ENCODE measurements at regions not wholly inside any gene's neighbourhood (a gene's known extent, or its start where the extent isn't known, plus 50 kb on each side); places are given as distances from the start of the nearest gene placed in this dataset.
"Not testable (repeated sequence)": the region's sequence is repeated elsewhere in the genome, so short reads cannot be mapped to it uniquely, and the experiment has no call there.

DNA sequence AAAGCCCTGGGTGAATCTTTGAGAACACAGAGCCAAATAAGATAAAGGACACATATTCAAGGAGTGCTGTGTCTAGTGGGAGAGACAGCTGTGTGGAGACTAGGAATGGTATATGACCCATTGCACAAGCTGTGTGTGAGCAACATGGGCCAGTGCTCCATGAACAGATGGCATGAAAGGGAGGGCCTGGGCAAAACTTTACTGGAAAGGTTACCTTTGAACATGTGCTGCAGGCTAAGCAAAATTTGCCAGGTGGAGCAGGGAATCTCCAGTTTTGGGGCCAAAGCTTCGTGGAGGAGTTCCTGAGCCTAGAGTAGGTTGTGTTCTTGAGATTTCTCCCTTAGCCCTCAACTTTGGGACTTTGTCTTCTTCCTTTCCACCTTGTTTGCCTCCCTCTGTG is 446.1 kb upstream of the PROX1 start:
- TF ChIP-seq, protein P1, sequence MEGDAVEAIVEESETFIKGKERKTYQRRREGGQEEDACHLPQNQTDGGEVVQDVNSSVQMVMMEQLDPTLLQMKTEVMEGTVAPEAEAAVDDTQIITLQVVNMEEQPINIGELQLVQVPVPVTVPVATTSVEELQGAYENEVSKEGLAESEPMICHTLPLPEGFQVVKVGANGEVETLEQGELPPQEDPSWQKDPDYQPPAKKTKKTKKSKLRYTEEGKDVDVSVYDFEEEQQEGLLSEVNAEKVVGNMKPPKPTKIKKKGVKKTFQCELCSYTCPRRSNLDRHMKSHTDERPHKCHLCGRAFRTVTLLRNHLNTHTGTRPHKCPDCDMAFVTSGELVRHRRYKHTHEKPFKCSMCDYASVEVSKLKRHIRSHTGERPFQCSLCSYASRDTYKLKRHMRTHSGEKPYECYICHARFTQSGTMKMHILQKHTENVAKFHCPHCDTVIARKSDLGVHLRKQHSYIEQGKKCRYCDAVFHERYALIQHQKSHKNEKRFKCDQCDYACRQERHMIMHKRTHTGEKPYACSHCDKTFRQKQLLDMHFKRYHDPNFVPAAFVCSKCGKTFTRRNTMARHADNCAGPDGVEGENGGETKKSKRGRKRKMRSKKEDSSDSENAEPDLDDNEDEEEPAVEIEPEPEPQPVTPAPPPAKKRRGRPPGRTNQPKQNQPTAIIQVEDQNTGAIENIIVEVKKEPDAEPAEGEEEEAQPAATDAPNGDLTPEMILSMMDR (IDR thresholded peaks at IDR 0.05; ENCODE audit: control insufficient read depth, insufficient read depth, low read depth, low read length, missing control alignments): no peak
- DNase-seq (ENCODE audit: low read depth): no peak
- H3K4me3 ChIP-seq (ENCODE audit: control insufficient read depth, low read depth, low read length): no peak overlapping the region

DNA sequence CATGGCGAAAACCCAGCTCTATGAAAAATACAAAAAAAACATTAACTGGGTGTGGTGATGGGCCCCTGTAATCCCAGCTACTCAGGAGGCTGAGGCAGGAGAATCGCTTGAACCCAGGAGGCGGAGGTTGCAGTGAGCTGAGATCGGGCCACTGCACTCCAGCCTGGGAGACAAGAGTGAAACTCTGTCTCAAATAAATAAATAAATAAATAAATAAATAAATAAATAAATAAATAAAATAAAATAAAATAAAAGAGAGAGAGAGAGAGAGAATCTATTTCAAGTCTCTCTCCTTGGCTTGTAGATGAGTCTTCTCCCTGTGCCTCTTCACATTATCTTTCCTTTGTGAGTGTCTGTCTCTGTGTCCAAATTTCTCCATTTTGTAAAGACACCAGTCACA is 442.6 kb upstream of the PROX1 start:
- not testable (repeated sequence) for DNase-seq (ENCODE audit: low read depth); H3K4me3 ChIP-seq (ENCODE audit: control insufficient read depth, low read depth, low read length)

DNA sequence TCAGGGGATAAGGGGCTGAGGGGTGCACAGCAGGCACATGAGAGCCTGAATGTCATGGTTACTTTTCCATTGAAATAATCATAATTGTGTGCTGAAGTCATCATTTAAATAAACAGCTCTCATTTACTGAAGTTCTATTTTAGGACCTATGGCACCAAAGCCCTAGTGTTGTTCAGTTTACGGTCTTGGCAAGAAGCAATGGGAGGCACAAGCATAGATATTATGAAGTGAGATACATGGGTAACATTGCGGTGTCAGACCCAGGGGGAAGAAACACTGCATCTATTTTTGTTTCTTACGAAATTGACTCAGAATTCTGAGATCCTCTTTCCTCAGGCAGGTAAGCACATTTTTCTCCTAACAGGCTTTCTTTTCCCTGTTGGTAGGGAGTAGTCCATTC is 437.8 kb upstream of the PROX1 start:
- TF ChIP-seq, protein P1 (IDR thresholded peaks at IDR 0.05; ENCODE audit: control insufficient read depth, insufficient read depth, low read depth, low read length, missing control alignments): no peak
- no peak overlapping the region for H3K4me3 ChIP-seq (ENCODE audit: control insufficient read depth, low read depth, low read length)
- no peak for DNase-seq (ENCODE audit: low read depth)

DNA sequence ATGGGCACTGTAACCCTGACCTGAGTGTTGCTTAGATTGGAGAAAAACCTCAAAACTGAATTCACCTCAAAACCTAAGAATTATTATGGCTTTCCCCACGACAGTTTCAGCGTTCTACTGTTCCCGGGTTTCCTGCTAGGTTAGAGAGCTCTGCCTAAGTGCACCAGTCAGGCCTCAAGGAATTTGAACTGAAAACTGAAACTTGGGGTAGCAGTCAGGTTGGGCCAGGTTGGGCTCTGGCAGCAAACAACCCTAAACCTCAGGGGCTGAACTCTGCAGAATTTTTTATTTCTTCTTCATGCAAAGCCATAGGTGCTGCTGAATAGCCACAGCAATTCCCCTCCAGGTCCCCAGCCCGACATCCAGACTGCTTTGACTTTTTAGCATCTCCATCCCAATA is 437.0 kb upstream of the PROX1 start:
- no peak overlapping the region for H3K4me3 ChIP-seq (ENCODE audit: control insufficient read depth, low read depth, low read length)
- no peak for DNase-seq (ENCODE audit: low read depth)
- TF ChIP-seq, protein P1 (IDR thresholded peaks at IDR 0.05; ENCODE audit: control insufficient read depth, insufficient read depth, low read depth, low read length, missing control alignments): no peak

DNA sequence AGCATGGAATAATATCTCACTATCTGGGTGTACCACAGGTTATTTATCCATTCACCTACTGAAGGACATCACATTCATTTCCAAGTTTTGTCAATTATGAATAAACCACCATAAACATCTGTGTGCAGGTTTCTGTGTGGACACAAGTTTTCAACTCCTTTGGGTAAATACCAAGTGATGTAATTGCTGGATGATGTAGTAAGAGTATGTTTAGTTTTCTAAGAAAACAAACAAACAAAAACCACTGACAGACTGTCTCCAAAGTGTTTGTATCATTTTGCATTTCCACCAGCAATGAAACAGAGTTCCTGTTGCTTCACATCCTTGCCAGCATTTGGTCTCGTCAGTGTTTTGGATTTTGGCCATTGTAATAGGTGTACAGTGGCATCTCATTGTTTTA is 435.7 kb upstream of the PROX1 start:
- TF ChIP-seq, protein P1 (IDR thresholded peaks at IDR 0.05; ENCODE audit: control insufficient read depth, insufficient read depth, low read depth, low read length, missing control alignments): no peak

DNA sequence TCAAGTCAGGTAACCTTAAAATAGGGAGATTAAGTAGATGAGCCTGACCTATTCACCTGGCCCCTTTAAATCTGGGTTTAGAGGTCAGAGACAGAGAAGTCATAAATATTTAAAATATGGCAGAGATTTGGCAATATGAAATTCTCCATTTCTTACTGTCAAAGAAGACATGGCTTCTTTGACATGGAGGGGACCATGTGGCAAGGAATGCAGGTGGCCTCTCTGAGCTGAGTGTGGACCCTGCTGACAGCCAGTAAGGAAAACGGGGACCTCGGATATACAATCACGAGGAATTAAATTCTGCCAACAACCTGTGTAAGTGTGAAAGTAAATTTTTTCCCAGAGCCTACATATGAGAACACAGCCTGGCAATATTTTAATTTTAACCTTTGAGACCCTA is 427.5 kb upstream of the PROX1 start:
- TF ChIP-seq, protein P1 (IDR thresholded peaks at IDR 0.05; ENCODE audit: control insufficient read depth, insufficient read depth, low read depth, low read length, missing control alignments): no peak
- no peak for DNase-seq (ENCODE audit: low read depth)
- H3K4me3 ChIP-seq (ENCODE audit: control insufficient read depth, low read depth, low read length): no peak overlapping the region

More for the DNA sequence above, 435.7 kb upstream of the PROX1 start:
- no peak overlapping the region for H3K4me3 ChIP-seq (ENCODE audit: control insufficient read depth, low read depth, low read length)
- DNase-seq (ENCODE audit: low read depth): no peak

DNA sequence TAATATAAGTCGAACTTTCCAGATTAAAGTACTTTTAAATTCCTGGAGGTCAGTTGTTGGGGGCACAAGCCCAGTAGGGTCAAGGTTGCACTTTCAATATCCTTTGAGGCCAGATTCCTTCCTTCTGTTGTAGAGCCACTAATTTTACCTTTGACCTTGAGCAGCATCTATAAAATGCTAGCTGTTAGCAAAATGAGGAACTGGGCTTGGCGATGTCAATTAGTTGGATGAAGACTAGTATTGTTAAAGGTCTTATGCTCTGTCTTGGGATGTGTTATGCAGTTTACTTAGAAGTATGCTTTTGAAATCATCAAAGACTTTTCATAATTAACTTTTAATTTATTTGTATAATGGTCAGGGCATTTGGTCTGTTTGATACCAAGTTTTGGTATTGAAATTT is 425.9 kb upstream of the PROX1 start:
- DNase-seq (ENCODE audit: low read depth): no peak
- H3K4me3 ChIP-seq (ENCODE audit: control insufficient read depth, low read depth, low read length): no peak overlapping the region
- TF ChIP-seq, protein P1 (IDR thresholded peaks at IDR 0.05; ENCODE audit: control insufficient read depth, insufficient read depth, low read depth, low read length, missing control alignments): no peak

Measured in AG09309 (cell line).